Neural cell (in vitro differentiated cells): ENCODE measurements at regions not wholly inside any gene's neighbourhood (a gene's known extent, or its start where the extent isn't known, plus 50 kb on each side); places are given as distances from the start of the nearest gene placed in this dataset.

Experiments used
- CTCF ChIP-seq: fragments of 450-650 bp; IDR thresholded peaks from 2 replicates; pipeline ENCODE4 v1.5.1; 2014; ENCODE audit warnings: antibody characterized with exemption, mild to moderate bottlenecking, moderate library complexity; ENCODE audit not compliant: poor library complexity, severe bottlenecking
- EP300 ChIP-seq: fragments of 450-650 bp; conservative IDR thresholded peaks from 2 replicates; pipeline ENCODE4 v1.6.1; 2014; ENCODE audit warnings: antibody characterized with exemption, mild to moderate bottlenecking, moderate library complexity; ENCODE audit not compliant: poor library complexity, severe bottlenecking
- EZH2 ChIP-seq: fragments of 200-600, 300-800 bp; shearing (Covaris generic), sonication (generic); IDR thresholded peaks from 2 replicates; pipeline ENCODE4 v1.6.1; 2014; ENCODE audit warnings: antibody characterized with exemption, low read length, borderline replicate concordance, mild to moderate bottlenecking; ENCODE audit not compliant: insufficient read depth, poor library complexity, severe bottlenecking
- MXI1 ChIP-seq: fragments of 450-650 bp; conservative IDR thresholded peaks from 2 replicates; pipeline ENCODE4 v1.6.1; 2014; ENCODE audit warnings: antibody characterized with exemption, mild to moderate bottlenecking; ENCODE audit not compliant: poor library complexity, severe bottlenecking
- POLR2AphosphoS5 ChIP-seq: IDR thresholded peaks from 2 replicates; pipeline ENCODE4 v1.6.1; 2012
- RAD21 ChIP-seq: fragments of 450-650 bp; conservative IDR thresholded peaks from 2 replicates; pipeline ENCODE4 v1.6.1; 2014; ENCODE audit warnings: antibody characterized with exemption, mild to moderate bottlenecking, moderate library complexity
- REST ChIP-seq: IDR thresholded peaks from 2 replicates; pipeline ENCODE4 v1.6.1; 2012; ENCODE audit warnings: borderline replicate concordance
- SMC3 ChIP-seq: fragments of 450-650 bp; conservative IDR thresholded peaks from 2 replicates; pipeline ENCODE4 v1.6.1; 2014; ENCODE audit warnings: antibody characterized with exemption, mild to moderate bottlenecking, moderate library complexity; ENCODE audit not compliant: poor library complexity
- TAF1 ChIP-seq: IDR thresholded peaks from 2 replicates; pipeline ENCODE4 v1.6.1; 2012; ENCODE audit warnings: low read depth

- no peak for TF ChIP-seq TAF1
- TF ChIP-seq CTCF, result no peak
- no peak for TF ChIP-seq EP300
- TF ChIP-seq REST, result no peak
- TF ChIP-seq POLR2AphosphoS5, result no peak
- no peak for TF ChIP-seq SMC3
- no peak for TF ChIP-seq MXI1
- no peak for TF ChIP-seq EZH2
- TF ChIP-seq RAD21, result no peak
Measured at GRCh38 chr13:109400209-109400608, 386.2 kb downstream of the IRS2 start.
